ENCODE measurements at regions not wholly inside any gene's neighbourhood (a gene's known extent, or its start where the extent isn't known, plus 50 kb on each side); places are given as distances from the start of the nearest gene placed in this dataset.

DNA sequence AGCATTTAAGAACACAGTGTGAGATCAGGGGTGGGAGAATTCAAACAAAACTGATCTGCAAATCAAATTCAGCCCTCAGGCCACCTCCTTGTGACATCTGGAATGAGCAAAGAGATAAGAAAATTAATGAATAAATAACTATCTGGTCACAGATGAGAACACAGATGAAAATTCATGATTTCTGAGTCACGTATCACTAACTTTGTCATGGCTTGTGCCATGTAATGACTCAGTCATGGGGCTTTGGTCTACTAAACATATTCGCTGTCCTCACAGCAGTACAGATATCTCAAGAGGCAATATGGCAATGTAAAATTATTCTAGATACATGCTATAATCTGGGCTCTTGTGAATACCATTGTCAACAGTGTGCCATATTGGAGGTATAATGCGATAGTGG lies 274.4 kb downstream of the MAN2A1 start:
- no peak for DNase-seq

DNA sequence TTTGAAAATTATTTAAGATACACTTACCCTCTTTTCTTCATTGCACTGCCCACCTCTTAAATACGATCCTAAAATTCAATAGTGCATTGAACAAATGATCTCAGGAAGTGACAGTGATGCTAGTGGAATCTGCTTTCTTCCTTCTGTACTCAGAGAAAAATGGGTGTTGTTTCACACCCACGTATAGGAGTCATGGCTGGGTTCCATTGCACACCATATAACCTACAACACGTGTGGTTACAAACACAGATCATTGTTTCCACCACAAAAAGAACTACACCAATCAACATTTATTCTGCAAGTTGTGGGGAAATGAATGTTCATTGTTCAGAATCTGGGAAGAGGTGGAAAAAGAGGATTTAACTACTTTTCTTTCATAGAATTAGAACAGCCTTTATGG lies 275.9 kb downstream of the MAN2A1 start:
- DNase-seq: no peak
- H3K9me3 ChIP-seq: no peaks in the 10 kb centered on the region
- H3K27me3 ChIP-seq: no peaks in the 10 kb centered on the region
- no peaks in the 10 kb centered on the region for H3K36me3 ChIP-seq
- H3K27ac ChIP-seq: no peak overlapping the region
- no peak overlapping the region for H3K4me3 ChIP-seq
- TF ChIP-seq, protein P1, sequence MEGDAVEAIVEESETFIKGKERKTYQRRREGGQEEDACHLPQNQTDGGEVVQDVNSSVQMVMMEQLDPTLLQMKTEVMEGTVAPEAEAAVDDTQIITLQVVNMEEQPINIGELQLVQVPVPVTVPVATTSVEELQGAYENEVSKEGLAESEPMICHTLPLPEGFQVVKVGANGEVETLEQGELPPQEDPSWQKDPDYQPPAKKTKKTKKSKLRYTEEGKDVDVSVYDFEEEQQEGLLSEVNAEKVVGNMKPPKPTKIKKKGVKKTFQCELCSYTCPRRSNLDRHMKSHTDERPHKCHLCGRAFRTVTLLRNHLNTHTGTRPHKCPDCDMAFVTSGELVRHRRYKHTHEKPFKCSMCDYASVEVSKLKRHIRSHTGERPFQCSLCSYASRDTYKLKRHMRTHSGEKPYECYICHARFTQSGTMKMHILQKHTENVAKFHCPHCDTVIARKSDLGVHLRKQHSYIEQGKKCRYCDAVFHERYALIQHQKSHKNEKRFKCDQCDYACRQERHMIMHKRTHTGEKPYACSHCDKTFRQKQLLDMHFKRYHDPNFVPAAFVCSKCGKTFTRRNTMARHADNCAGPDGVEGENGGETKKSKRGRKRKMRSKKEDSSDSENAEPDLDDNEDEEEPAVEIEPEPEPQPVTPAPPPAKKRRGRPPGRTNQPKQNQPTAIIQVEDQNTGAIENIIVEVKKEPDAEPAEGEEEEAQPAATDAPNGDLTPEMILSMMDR (IDR thresholded peaks at IDR 0.05): no peak
- no peak for TF ChIP-seq POLR2A (IDR thresholded peaks at IDR 0.05)
- intact Hi-C loops (cut with DNase I; ENCODE audit: low total_unique reads): no loop called here
- no peaks in the 10 kb centered on the region for H3K4me1 ChIP-seq

More for the DNA sequence above, 274.4 kb downstream of the MAN2A1 start:
- no peaks in the 10 kb centered on the region for H3K9me3 ChIP-seq
- no peak overlapping the region for H3K27ac ChIP-seq
- H3K36me3 ChIP-seq: no peaks in the 10 kb centered on the region
- H3K4me3 ChIP-seq: no peak overlapping the region
- no peaks in the 10 kb centered on the region for H3K27me3 ChIP-seq
- H3K4me1 ChIP-seq: no peaks in the 10 kb centered on the region
- TF ChIP-seq, protein P1 (IDR thresholded peaks at IDR 0.05): no peak
- no peak for TF ChIP-seq POLR2A (IDR thresholded peaks at IDR 0.05)
- intact Hi-C loops (cut with DNase I; ENCODE audit: low total_unique reads): no loop called here

DNA sequence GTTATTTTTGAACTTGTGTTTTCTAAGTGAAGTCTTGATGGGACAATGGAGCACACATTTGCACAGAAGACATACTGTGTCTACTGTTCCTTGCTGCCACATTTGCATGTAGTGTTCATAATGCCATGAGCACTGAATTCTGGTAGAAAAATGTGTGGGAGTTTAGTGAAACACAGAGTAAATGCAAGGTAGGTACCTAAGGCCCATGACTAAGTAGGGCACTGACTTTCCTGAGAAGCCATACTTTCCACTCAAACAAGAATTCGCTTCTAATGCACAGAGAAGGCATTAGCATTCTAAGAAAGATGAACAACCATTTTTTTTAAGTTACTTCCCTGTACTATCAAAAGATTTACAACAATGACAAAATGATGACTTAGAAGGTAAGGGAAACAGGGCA lies 282.2 kb downstream of the MAN2A1 start:
- no peaks in the 10 kb centered on the region for H3K9me3 ChIP-seq
- no peak for DNase-seq
- H3K4me1 ChIP-seq: no peaks in the 10 kb centered on the region
- H3K27ac ChIP-seq: no peak overlapping the region
- TF ChIP-seq POLR2A (IDR thresholded peaks at IDR 0.05): no peak
- TF ChIP-seq, protein P1 (IDR thresholded peaks at IDR 0.05): no peak
- no peaks in the 10 kb centered on the region for H3K36me3 ChIP-seq
- no peak overlapping the region for H3K4me3 ChIP-seq
- H3K27me3 ChIP-seq: no peaks in the 10 kb centered on the region
- intact Hi-C loops (cut with DNase I; ENCODE audit: low total_unique reads): no loop called here

DNA sequence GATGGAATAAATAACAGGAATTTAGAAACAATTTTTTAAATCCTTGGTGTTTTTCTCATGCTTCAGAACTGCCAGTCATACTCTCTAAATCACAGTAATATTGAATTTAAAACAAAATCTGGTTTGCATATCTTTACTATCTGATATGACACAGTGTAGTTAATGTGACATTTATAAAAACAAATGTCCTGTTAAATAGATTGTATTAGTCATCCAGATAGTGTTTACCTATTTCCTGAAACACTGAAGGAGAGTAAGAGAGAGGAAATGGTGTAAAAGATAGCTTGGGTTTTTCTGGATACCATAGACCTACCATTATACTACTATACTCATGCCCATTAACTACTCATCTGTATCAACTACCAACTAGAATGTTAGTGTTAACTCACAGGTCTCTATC lies 292.3 kb downstream of the MAN2A1 start:
- TF ChIP-seq POLR2A (IDR thresholded peaks at IDR 0.05): no peak
- TF ChIP-seq, protein P1 (IDR thresholded peaks at IDR 0.05): no peak
- no peaks in the 10 kb centered on the region for H3K9me3 ChIP-seq
- intact Hi-C loops (cut with DNase I; ENCODE audit: low total_unique reads): no loop called here
- H3K36me3 ChIP-seq: no peaks in the 10 kb centered on the region
- no peaks in the 10 kb centered on the region for H3K4me1 ChIP-seq
- H3K4me3 ChIP-seq: no peak overlapping the region
- no peak for DNase-seq
- H3K27me3 ChIP-seq: no peaks in the 10 kb centered on the region
- no peak overlapping the region for H3K27ac ChIP-seq

DNA sequence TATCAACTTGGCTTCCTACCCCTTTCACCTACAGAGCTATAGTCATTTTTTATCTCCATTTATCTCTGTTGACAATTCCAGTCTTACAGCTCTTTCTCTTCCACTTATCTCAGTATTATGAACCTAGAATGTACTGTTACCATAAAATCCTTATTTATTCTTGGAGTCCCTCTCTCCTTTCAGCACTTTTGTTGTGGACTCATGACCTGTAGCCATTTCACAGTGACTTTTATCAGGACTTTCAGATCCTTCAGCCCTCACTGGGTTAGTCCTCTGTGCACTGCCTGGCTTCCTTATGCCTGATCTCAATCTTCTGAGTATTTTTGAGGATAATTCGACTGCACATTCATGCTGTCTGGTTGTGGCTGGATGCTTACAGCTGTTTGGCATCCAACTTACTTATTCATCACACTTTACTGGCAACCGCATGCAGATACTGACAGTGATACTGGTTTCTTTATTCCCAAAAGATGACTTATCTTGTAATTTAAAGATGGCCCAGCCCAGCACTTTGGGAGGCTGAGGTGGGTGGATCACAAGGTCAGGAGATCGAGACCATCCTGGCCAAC lies 293.3 kb downstream of the MAN2A1 start:
- Histone ChIP-seq H3K9me3 (no peaks in the 10 kb centered on the region), H3K27me3 (no peaks in the 10 kb centered on the region), H3K4me1 (no peaks in the 10 kb centered on the region), H3K27ac (no peak overlapping the region), H3K4me3 (no peak overlapping the region), H3K36me3 (no peaks in the 10 kb centered on the region)
- intact Hi-C loops (cut with DNase I; ENCODE audit: low total_unique reads): no loop called here
- no peak for DNase-seq
- TF ChIP-seq, protein P1 (IDR thresholded peaks at IDR 0.05): no peak
- TF ChIP-seq POLR2A (IDR thresholded peaks at IDR 0.05): no peak

Measured in uterus (tissue), 3 donors.